Testis (tissue), 2 donors: ENCODE measurements at regions not wholly inside any gene's neighbourhood (a gene's known extent, or its start where the extent isn't known, plus 50 kb on each side); places are given as distances from the start of the nearest gene placed in this dataset.

Source experiments
- DNase-seq: peaks from one replicate; pipeline ENCODE4 v3.0.0-alpha.2; 2019
- H3K27ac ChIP-seq, 2 donors: fragments of 200-600 bp; sonication (generic); one replicate each; pipeline ENCODE4 v1.5.1; 2019
- H3K27me3 ChIP-seq: fragments of 200-600 bp; sonication (generic); one replicate; pipeline ENCODE4 v1.5.1; 2019
- H3K36me3 ChIP-seq: fragments of 200-600 bp; sonication (generic); one replicate; pipeline ENCODE4 v1.5.1; 2017; ENCODE audit warnings: low read depth; ENCODE audit errors: missing control alignments
- H3K4me1 ChIP-seq: fragments of 200-600 bp; sonication (generic); one replicate; pipeline ENCODE4 v1.5.1; 2019
- H3K4me3 ChIP-seq, 2 donors: fragments of 200-600 bp; sonication (generic); one replicate each; pipeline ENCODE4 v1.5.1; 2017 to 2019
- H3K9me3 ChIP-seq: fragments of 200-600 bp; sonication (generic); one replicate; pipeline ENCODE4 v1.5.1; 2017
- POLR2A ChIP-seq: fragments of 450-650 bp; IDR thresholded peaks from one replicate; pipeline ENCODE4 v1.6.1; 2017; ENCODE audit warnings: antibody characterized with exemption, mild to moderate bottlenecking, moderate library complexity
- WGBS, 2 donors: methylation state at CpG; one replicate each; pipeline ENCODE4 v1.1.5; 2018; 5-methylcytosine and 5-hydroxymethylcytosine counted together
- intact Hi-C: fragments of 100-400 bp; cut with DNase I; formaldehyde crosslinking; loops from one replicate; pipeline ENCODE4 v1.15.1; 2023; ENCODE audit warnings: low total_unique reads
- TF ChIP-seq, protein P1 (sequence below), 3 experiments: fragments of 450-650 bp in 2 of 3; fragments of 200-600 bp in 1 of 3; sonication (generic) in 1 of 3; IDR thresholded peaks; one replicate each; pipeline ENCODE4 v1.5.1; 2016 to 2019; ENCODE audit warnings: antibody characterized with exemption in 3 of 3, mild to moderate bottlenecking in 2 of 3, moderate library complexity in 1 of 3

DNA sequence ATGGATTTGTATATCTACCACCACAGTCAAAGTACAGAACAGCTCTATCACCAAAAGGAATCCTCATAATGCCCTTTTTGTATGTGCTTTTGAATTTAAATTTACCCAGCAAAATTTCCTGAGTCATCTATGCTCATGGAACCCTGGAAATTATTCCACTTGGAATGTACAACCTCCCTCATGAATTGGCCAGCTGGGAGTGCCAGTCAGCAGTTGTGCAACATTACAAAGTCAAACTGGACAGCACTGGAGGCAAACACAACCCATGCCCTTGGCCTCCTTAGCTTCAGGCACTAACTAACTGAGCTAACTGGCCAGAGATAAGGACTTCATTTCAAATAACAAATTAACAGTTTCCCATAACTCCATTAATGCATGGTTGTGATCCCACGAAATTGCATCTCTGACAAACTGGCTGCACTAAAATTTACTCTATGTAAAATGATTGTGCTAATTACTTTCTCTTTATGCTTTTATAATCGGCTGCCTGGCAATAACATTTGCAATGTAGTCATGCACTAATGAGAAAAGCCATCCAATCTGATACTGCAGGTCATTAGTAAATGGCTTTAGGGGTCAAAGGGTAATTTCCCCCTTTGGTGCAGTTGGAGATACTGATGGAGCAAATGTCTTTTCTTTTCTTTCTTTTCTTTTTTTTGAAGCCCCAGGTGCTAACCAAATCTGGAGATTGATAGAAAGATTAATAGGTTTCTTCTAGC, 270.5 kb downstream of the ACTR3 start:
- Histone ChIP-seq H3K9me3 (no peaks in the 10 kb centered on the region), H3K4me3 (no peak overlapping the region), H3K27me3 (no peaks in the 10 kb centered on the region), H3K27ac (no peak overlapping the region), H3K36me3 (no peaks in the 10 kb centered on the region), H3K4me1 (no peaks in the 10 kb centered on the region)
- TF ChIP-seq POLR2A = no peak
- TF ChIP-seq, protein P1, sequence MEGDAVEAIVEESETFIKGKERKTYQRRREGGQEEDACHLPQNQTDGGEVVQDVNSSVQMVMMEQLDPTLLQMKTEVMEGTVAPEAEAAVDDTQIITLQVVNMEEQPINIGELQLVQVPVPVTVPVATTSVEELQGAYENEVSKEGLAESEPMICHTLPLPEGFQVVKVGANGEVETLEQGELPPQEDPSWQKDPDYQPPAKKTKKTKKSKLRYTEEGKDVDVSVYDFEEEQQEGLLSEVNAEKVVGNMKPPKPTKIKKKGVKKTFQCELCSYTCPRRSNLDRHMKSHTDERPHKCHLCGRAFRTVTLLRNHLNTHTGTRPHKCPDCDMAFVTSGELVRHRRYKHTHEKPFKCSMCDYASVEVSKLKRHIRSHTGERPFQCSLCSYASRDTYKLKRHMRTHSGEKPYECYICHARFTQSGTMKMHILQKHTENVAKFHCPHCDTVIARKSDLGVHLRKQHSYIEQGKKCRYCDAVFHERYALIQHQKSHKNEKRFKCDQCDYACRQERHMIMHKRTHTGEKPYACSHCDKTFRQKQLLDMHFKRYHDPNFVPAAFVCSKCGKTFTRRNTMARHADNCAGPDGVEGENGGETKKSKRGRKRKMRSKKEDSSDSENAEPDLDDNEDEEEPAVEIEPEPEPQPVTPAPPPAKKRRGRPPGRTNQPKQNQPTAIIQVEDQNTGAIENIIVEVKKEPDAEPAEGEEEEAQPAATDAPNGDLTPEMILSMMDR (IDR thresholded peaks at IDR 0.05) = no peak
- intact Hi-C loops = no loop called here
- DNase-seq = no peak
- 37 to 48% methylated on average over 2 of the region's 2 CpGs for WGBS, 2 donors

DNA sequence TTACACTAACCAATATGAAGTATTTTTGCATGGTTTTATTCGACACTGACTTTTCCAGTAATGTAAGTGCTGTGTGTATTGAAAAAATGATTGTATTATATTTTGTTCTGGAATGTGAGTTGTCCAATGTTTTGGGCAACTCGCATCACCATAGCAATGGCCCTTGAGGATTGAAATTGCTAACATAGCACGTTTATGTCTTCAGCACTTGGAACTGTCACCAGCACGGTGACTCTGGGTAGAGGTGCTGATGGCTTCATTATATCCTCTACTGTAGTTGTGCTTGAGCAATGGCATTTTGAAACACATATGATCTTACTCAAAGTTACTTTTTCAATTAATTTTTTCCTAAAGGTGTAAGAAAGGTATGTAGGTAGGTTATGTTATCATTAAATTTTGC, 271.5 kb downstream of the ACTR3 start:
- TF ChIP-seq, protein P1 (IDR thresholded peaks at IDR 0.05) = no peak
- TF ChIP-seq POLR2A = no peak
- Histone ChIP-seq H3K27ac (no peak overlapping the region), H3K4me3 (no peak overlapping the region), H3K36me3 (no peaks in the 10 kb centered on the region), H3K9me3 (no peaks in the 10 kb centered on the region), H3K4me1 (no peaks in the 10 kb centered on the region), H3K27me3 (no peaks in the 10 kb centered on the region)
- DNase-seq = no peak
- intact Hi-C loops = no loop called here
- 88 to 89% methylated on average over 4 of the region's 4 CpGs for WGBS, 2 donors

DNA sequence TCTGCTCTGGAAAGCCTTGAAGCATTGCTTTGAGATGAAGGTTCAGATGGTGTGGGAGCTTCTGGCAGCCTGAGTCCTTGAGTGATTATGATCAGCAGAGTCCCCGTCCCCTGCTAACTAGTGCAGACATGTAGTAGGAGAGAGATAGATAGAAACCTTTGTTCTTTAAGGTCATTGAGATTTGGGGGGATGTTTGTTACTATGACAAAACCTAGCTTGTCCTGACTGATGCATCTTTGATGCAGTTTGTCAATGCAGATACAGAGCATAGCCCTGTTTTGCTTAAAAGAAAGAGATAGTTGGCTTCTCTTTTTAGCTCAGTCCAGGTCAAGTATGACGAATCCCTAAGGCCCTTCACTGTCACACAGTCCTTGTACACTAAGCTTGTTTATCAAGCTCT, 274.6 kb upstream of the DPP10 start:
- Histone ChIP-seq H3K27me3 (no peaks in the 10 kb centered on the region), H3K4me3 (no peak overlapping the region), H3K9me3 (no peaks in the 10 kb centered on the region), H3K4me1 (no peaks in the 10 kb centered on the region), H3K27ac (no peak overlapping the region), H3K36me3 (no peaks in the 10 kb centered on the region)
- intact Hi-C loops = no loop called here
- TF ChIP-seq, protein P1 (IDR thresholded peaks at IDR 0.05) = no peak
- TF ChIP-seq POLR2A = no peak
- no peak for DNase-seq
- 67 to 84% methylated on average over 2 of the region's 2 CpGs for WGBS, 2 donors

DNA sequence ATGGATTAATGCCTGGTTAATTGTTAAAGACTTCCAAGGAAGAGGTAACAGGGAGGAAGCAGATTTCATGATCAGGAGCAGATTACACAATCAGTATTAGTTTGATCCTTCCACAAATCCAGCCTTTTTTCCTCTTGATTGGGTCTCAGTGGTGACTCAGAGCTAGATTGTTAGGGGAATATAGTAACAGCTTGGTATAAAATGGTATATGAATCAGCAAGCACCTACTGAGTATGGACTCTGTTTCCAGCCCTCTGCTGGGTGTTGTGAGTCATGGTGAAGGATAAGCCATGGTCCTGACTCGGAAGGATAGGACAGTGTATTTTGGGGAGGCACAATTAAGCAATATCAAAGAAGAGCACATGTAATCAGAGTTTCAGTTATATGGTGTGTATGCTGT, 272.4 kb upstream of the DPP10 start:
- no peaks in the 10 kb centered on the region for H3K36me3 ChIP-seq
- DNase-seq = no peak
- H3K9me3 ChIP-seq = no peaks in the 10 kb centered on the region
- TF ChIP-seq, protein P1 (IDR thresholded peaks at IDR 0.05) = no peak
- no peak for TF ChIP-seq POLR2A
- no peaks in the 10 kb centered on the region for H3K27me3 ChIP-seq
- H3K27ac ChIP-seq = no peak overlapping the region
- H3K4me1 ChIP-seq = no peaks in the 10 kb centered on the region
- WGBS, 2 donors = 77 to 95% methylated on average over 1 of the region's 1 CpG
- intact Hi-C loops = no loop called here
- H3K4me3 ChIP-seq = no peak overlapping the region

DNA sequence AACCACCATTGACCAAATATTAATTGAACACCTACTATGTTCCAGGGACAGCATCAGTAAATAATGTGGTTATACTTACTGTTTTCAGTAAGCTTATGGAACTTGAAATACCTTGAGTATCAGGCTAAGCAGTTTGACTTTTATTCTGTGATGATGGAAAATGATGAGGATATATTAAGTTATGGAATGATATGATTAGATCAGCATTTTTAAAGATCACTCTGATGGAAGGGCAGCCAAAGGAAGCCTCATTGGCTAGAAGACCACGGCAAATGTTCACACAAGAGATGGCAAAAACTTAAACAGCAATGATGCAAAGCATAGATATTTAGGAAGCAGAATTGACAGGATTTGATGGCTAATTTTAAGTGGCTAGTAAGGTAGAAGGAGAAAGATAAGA, 266.9 kb upstream of the DPP10 start:
- 94 to 100% methylated on average over 1 of the region's 1 CpG for WGBS, 2 donors
- no peak overlapping the region for H3K27ac ChIP-seq
- DNase-seq = no peak
- H3K4me3 ChIP-seq = no peak overlapping the region
- H3K4me1 ChIP-seq = no peaks in the 10 kb centered on the region
- intact Hi-C loops = no loop called here
- H3K36me3 ChIP-seq = no peaks in the 10 kb centered on the region
- TF ChIP-seq, protein P1 (IDR thresholded peaks at IDR 0.05) = no peak
- TF ChIP-seq POLR2A = no peak
- no peaks in the 10 kb centered on the region for H3K27me3 ChIP-seq
- no peaks in the 10 kb centered on the region for H3K9me3 ChIP-seq
